Activated CD4-positive, alpha-beta memory T cell treated with anti-CD3 and anti-CD28 coated beads for 36 hours (primary cell): ENCODE measurements at regions not wholly inside any gene's neighbourhood (a gene's known extent, or its start where the extent isn't known, plus 50 kb on each side); places are given as distances from the start of the nearest gene placed in this dataset.

Experiments used
- CTCF ChIA-PET: fragments of 350-600 bp; sonication (Branson Sonifier 250); formaldehyde crosslinking; loops from one replicate; lab custom pipeline; 2021; ENCODE audit warnings: antibody characterized with exemption, inconsistent platforms; lab: Charles Lee
- POLR2A ChIA-PET: fragments of 350-600 bp; sonication (Branson Sonifier 250); formaldehyde crosslinking; loops from one replicate; lab custom pipeline; 2021; ENCODE audit warnings: antibody characterized with exemption; lab: Charles Lee
- DNase-seq: peaks from one replicate; pipeline ENCODE4 v3.0.0-alpha.2; 2020
- H3K27ac Mint-ChIP-seq: one replicate; pipeline ENCODE4 v1.8.0; 2021; ENCODE audit warnings: mixed read lengths
- H3K27me3 Mint-ChIP-seq: one replicate; pipeline ENCODE4 v1.8.0; 2021; ENCODE audit warnings: mixed read lengths
- H3K36me3 Mint-ChIP-seq: one replicate; pipeline ENCODE4 v1.8.0; 2021; ENCODE audit warnings: mixed read lengths
- H3K4me1 Mint-ChIP-seq: one replicate; pipeline ENCODE4 v1.8.0; 2021; ENCODE audit warnings: low read depth, mixed read lengths
- H3K4me3 Mint-ChIP-seq: one replicate; pipeline ENCODE4 v1.8.0; 2021; ENCODE audit warnings: mild to moderate bottlenecking, mixed read lengths
- H3K9me3 Mint-ChIP-seq: one replicate; pipeline ENCODE4 v1.8.0; 2021; ENCODE audit warnings: mixed read lengths
- intact Hi-C: fragments of 100-400 bp; cut with micrococcal nuclease; formaldehyde crosslinking; loops from one replicate; pipeline ENCODE4 v1.15.1; 2023

GRCh38 chr1:209202830-209203532 lies 380.5 kb upstream of the CAMK1G start:
- no peaks in the 10 kb centered on the region for H3K9me3 Mint-ChIP-seq
- CTCF ChIA-PET: interaction anchor here (0.7 to 4.8 kb wide), 8 partner anchors 9 to 552 kb away, joined by 3 to 29 read pairs (median 3); no protein-coding TSS in a partner anchor
- no peak overlapping the region for H3K27ac Mint-ChIP-seq
- intact Hi-C loops: loop anchor here (1.0 kb wide), 2 partner anchors 151 to 363 kb away; no protein-coding TSS in a partner anchor
- POLR2A ChIA-PET: no interaction called here
- no peak for DNase-seq
- no peak overlapping the region for H3K4me3 Mint-ChIP-seq
- peaks cover 21% of the 10 kb centered on the region for H3K27me3 Mint-ChIP-seq
- peaks cover 4% of the 10 kb centered on the region for H3K4me1 Mint-ChIP-seq
- H3K36me3 Mint-ChIP-seq: no peaks in the 10 kb centered on the region

GRCh38 chr1:209203533-209203895 lies 380.0 kb upstream of the CAMK1G start:
- no peak overlapping the region for H3K4me3 Mint-ChIP-seq
- H3K27ac Mint-ChIP-seq: no peak overlapping the region
- peaks cover 5% of the 10 kb centered on the region for H3K4me1 Mint-ChIP-seq
- no peaks in the 10 kb centered on the region for H3K9me3 Mint-ChIP-seq
- ChIA-PET CTCF (interaction anchor here (0.7 to 4.8 kb wide), 8 partner anchors 9 to 552 kb away, joined by 3 to 29 read pairs (median 3); no protein-coding TSS in a partner anchor), POLR2A (no interaction called here)
- peaks cover 17% of the 10 kb centered on the region for H3K27me3 Mint-ChIP-seq
- no peaks in the 10 kb centered on the region for H3K36me3 Mint-ChIP-seq
- intact Hi-C loops: loop anchor here (1.0 kb wide), 1 partner anchor 151 kb away; no protein-coding TSS in a partner anchor
- no peak for DNase-seq

- intact Hi-C loops: loop anchor here (5.0 kb wide), 1 partner anchor 553 kb away; no protein-coding TSS in a partner anchor
- ChIA-PET CTCF (interaction anchor here (0.8 to 4.8 kb wide), 2 partner anchors 20 to 43 kb away, joined by 3 to 29 read pairs; no protein-coding TSS in a partner anchor), POLR2A (no interaction called here)
- Mint-ChIP-seq H3K27ac (no peak overlapping the region), H3K27me3 (peaks cover 22% of the 10 kb centered on the region), H3K4me1 (peaks cover 5% of the 10 kb centered on the region), H3K9me3 (no peaks in the 10 kb centered on the region), H3K4me3 (no peak overlapping the region), H3K36me3 (no peaks in the 10 kb centered on the region)
- no peak for DNase-seq
These were observed 378.5 kb upstream of the CAMK1G start for GRCh38 chr1:209205039-209205438.

- POLR2A ChIA-PET: no interaction called here
- no peaks in the 10 kb centered on the region for H3K36me3 Mint-ChIP-seq
- no peak for DNase-seq
- no peak overlapping the region for H3K4me3 Mint-ChIP-seq
- intact Hi-C loops: loop anchor here (5.0 kb wide), 1 partner anchor 555 kb away; no protein-coding TSS in a partner anchor
- peaks cover 5% of the 10 kb centered on the region for H3K4me1 Mint-ChIP-seq
- H3K27ac Mint-ChIP-seq: no peak overlapping the region
- H3K27me3 Mint-ChIP-seq: peaks cover 23% of the 10 kb centered on the region
- CTCF ChIA-PET: interaction anchor here (1.0 to 3.0 kb wide), 5 partner anchors 42 to 1186 kb away, joined by 3 to 15 read pairs (median 11); no protein-coding TSS in a partner anchor
- no peaks in the 10 kb centered on the region for H3K9me3 Mint-ChIP-seq
These were observed 376.3 kb upstream of the CAMK1G start for GRCh38 chr1:209207126-209207700.

- DNase-seq: peak; percentile 39
- no peak overlapping the region for H3K27ac Mint-ChIP-seq
- POLR2A ChIA-PET: no interaction called here
- peaks cover 5% of the 10 kb centered on the region for H3K4me1 Mint-ChIP-seq
- CTCF ChIA-PET: interaction anchor here (1.0 to 3.0 kb wide), 5 partner anchors 41 to 1186 kb away, joined by 3 to 15 read pairs (median 11); no protein-coding TSS in a partner anchor
- no peaks in the 10 kb centered on the region for H3K9me3 Mint-ChIP-seq
- peaks cover 28% of the 10 kb centered on the region for H3K27me3 Mint-ChIP-seq
- intact Hi-C loops: loop anchor here (5.0 kb wide), 1 partner anchor 555 kb away; no protein-coding TSS in a partner anchor
- no peak overlapping the region for H3K4me3 Mint-ChIP-seq
- no peaks in the 10 kb centered on the region for H3K36me3 Mint-ChIP-seq
These were observed 375.7 kb upstream of the CAMK1G start for GRCh38 chr1:209207701-209208286.

- H3K27ac Mint-ChIP-seq: no peak overlapping the region
- no peaks in the 10 kb centered on the region for H3K9me3 Mint-ChIP-seq
- ChIA-PET CTCF (interaction anchor here (1.9 to 3.0 kb wide), 2 partner anchors 40 to 556 kb away, joined by 10 to 15 read pairs; no protein-coding TSS in a partner anchor), POLR2A (no interaction called here)
- peaks cover 29% of the 10 kb centered on the region for H3K27me3 Mint-ChIP-seq
- H3K4me1 Mint-ChIP-seq: peaks cover 5% of the 10 kb centered on the region
- intact Hi-C loops: loop anchor here (5.0 kb wide), 1 partner anchor 556 kb away; no protein-coding TSS in a partner anchor
- no peak for DNase-seq
- H3K4me3 Mint-ChIP-seq: no peak overlapping the region
- H3K36me3 Mint-ChIP-seq: no peaks in the 10 kb centered on the region
These were observed 374.9 kb upstream of the CAMK1G start for GRCh38 chr1:209208648-209209047.

- Mint-ChIP-seq H3K27me3 (peaks cover 20% of the 10 kb centered on the region), H3K27ac (no peak overlapping the region), H3K4me1 (no peaks in the 10 kb centered on the region), H3K9me3 (peaks cover 4% of the 10 kb centered on the region), H3K4me3 (no peak overlapping the region), H3K36me3 (no peaks in the 10 kb centered on the region)
- ChIA-PET POLR2A (no interaction called here), CTCF (no interaction called here)
- DNase-seq: no peak
- intact Hi-C loops: no loop called here
These were observed 369.5 kb upstream of the CAMK1G start for GRCh38 chr1:209213989-209214388.

- ChIA-PET POLR2A (no interaction called here), CTCF (no interaction called here)
- Mint-ChIP-seq H3K4me1 (no peaks in the 10 kb centered on the region), H3K27ac (no peak overlapping the region), H3K9me3 (peaks cover 4% of the 10 kb centered on the region), H3K27me3 (peaks cover 14% of the 10 kb centered on the region), H3K4me3 (no peak overlapping the region), H3K36me3 (no peaks in the 10 kb centered on the region)
- DNase-seq: no peak
- intact Hi-C loops: no loop called here
These were observed 367.7 kb upstream of the CAMK1G start for GRCh38 chr1:209215826-209216225.

GRCh38 chr1:209218113-209218512 lies 365.4 kb upstream of the CAMK1G start:
- Mint-ChIP-seq H3K27me3 (peaks cover 8% of the 10 kb centered on the region), H3K27ac (no peak overlapping the region), H3K9me3 (peaks cover 4% of the 10 kb centered on the region), H3K4me1 (no peaks in the 10 kb centered on the region), H3K36me3 (no peaks in the 10 kb centered on the region), H3K4me3 (no peak overlapping the region)
- ChIA-PET CTCF (no interaction called here), POLR2A (no interaction called here)
- DNase-seq: no peak
- intact Hi-C loops: no loop called here

GRCh38 chr1:209218981-209219380 lies 364.5 kb upstream of the CAMK1G start:
- Mint-ChIP-seq H3K4me1 (no peaks in the 10 kb centered on the region), H3K4me3 (no peak overlapping the region), H3K9me3 (peaks cover 4% of the 10 kb centered on the region), H3K27me3 (peaks cover 8% of the 10 kb centered on the region), H3K36me3 (no peaks in the 10 kb centered on the region), H3K27ac (no peak overlapping the region)
- DNase-seq: no peak
- ChIA-PET POLR2A (no interaction called here), CTCF (no interaction called here)
- intact Hi-C loops: no loop called here

- Mint-ChIP-seq H3K4me1 (no peaks in the 10 kb centered on the region), H3K4me3 (no peak overlapping the region), H3K36me3 (no peaks in the 10 kb centered on the region), H3K9me3 (peaks cover 4% of the 10 kb centered on the region), H3K27me3 (peaks cover 8% of the 10 kb centered on the region), H3K27ac (no peak overlapping the region)
- ChIA-PET POLR2A (no interaction called here), CTCF (no interaction called here)
- intact Hi-C loops: no loop called here
- no peak for DNase-seq
These were observed 363.6 kb upstream of the CAMK1G start for GRCh38 chr1:209219791-209220524.
